Endothelial cell of umbilical vein (primary cell): ENCODE measurements at regions not wholly inside any gene's neighbourhood (a gene's known extent, or its start where the extent isn't known, plus 50 kb on each side); places are given as distances from the start of the nearest gene placed in this dataset.

Source experiments
- BruUV-seq: library from RNA; stranded (reverse); fragments of 400-500 nt; replicated peaks from 2 replicates; lab custom pipeline; 2021; lab: Mats Ljungman, UMichigan
- CTCF ChIA-PET: fragments of 300-600, 350-600 bp; sonication (Branson Sonifier 250); formaldehyde crosslinking; loops from one replicate; lab custom pipeline; 2021; ENCODE audit warnings: antibody characterized with exemption, inconsistent platforms; lab: Charles Lee
- POLR2A ChIA-PET: fragments of 300-600, 350-600 bp; sonication (Branson Sonifier 250); formaldehyde crosslinking; loops from one replicate; lab custom pipeline; 2021; ENCODE audit warnings: antibody characterized with exemption, inconsistent platforms; lab: Charles Lee
- DNase-seq: peaks from one replicate; pipeline ENCODE4 v3.0.0-alpha.2; 2011; ENCODE audit warnings: low read depth, low spot score
- FAIRE-seq: peaks from 2 replicates; lab custom pipeline; 2011; peaks lifted over from hg19 to GRCh38; lab: Jason Lieb, UNC
- H2AFZ ChIP-seq: 2 replicates; pipeline ENCODE4 v1.6.0; 2012; ENCODE audit warnings: low read depth, low read length, control low read depth, inconsistent platforms
- H3K27ac ChIP-seq: 2 replicates; pipeline ENCODE4 v1.5.1; 2011; ENCODE audit warnings: low read depth, mild to moderate bottlenecking, control low read depth, low read length, moderate library complexity; ENCODE audit not compliant: insufficient read depth
- H3K27me3 ChIP-seq, 2 experiments: 2 replicates each; pipeline versions ENCODE4 v1.6.0 to v1.6.1; 2011; ENCODE audit warnings: low read length in 2 of 2, mixed read lengths in 1 of 2; ENCODE audit not compliant: control insufficient read depth in 2 of 2, insufficient read depth in 2 of 2
- H3K36me3 ChIP-seq, 2 experiments: 2 replicates in 1 of 2; 3 replicates in 1 of 2; pipeline ENCODE4 v1.5.1; 2011; ENCODE audit warnings: low read length in 2 of 2, mild to moderate bottlenecking in 1 of 2, moderate library complexity in 1 of 2; ENCODE audit not compliant: control insufficient read depth in 2 of 2, insufficient read depth in 2 of 2; ENCODE audit errors: extremely low read depth in 1 of 2
- H3K4me1 ChIP-seq: 3 replicates; pipeline ENCODE4 v1.5.1; 2011; ENCODE audit warnings: mild to moderate bottlenecking, low read length; ENCODE audit not compliant: control insufficient read depth, insufficient read depth; ENCODE audit errors: extremely low read depth
- H3K4me2 ChIP-seq: 2 replicates; pipeline ENCODE4 v1.6.1; 2011; ENCODE audit warnings: low read length, control low read depth, mixed read lengths; ENCODE audit not compliant: insufficient read depth
- H3K4me3 ChIP-seq, 3 experiments: fragments of 200-600 bp in 1 of 3; sonication (generic), shearing (Covaris generic) in 1 of 3; replicated peaks in 1 of 3; 2 replicates each; pipeline ENCODE4 v1.5.1; 2011 to 2016; ENCODE audit warnings: control low read depth in 3 of 3, low read length in 3 of 3, mild to moderate bottlenecking in 2 of 3, inconsistent platforms in 1 of 3, low read depth in 1 of 3, moderate library complexity in 1 of 3; ENCODE audit not compliant: insufficient read depth in 1 of 3
- H3K79me2 ChIP-seq: 2 replicates; pipeline ENCODE4 v1.6.0; 2012; ENCODE audit warnings: low read length, inconsistent platforms; ENCODE audit not compliant: control insufficient read depth, insufficient read depth
- H3K9ac ChIP-seq: replicated peaks from 2 replicates; pipeline ENCODE3; 2011; ENCODE audit warnings: low read length, control low read depth; ENCODE audit not compliant: insufficient read depth; ENCODE audit errors: extremely low read depth
- H3K9me1 ChIP-seq: replicated peaks from 3 replicates; pipeline ENCODE4 v1.6.0; 2011; ENCODE audit warnings: mild to moderate bottlenecking, low read length; ENCODE audit not compliant: control insufficient read depth, insufficient read depth; ENCODE audit errors: extremely low read depth
- H3K9me3 ChIP-seq: replicated peaks from 2 replicates; pipeline ENCODE4 v1.5.1; 2012; ENCODE audit warnings: low read length, inconsistent platforms; ENCODE audit not compliant: control insufficient read depth, insufficient read depth
- H4K20me1 ChIP-seq: replicated peaks from 2 replicates; pipeline ENCODE3; 2011; ENCODE audit warnings: mild to moderate bottlenecking, low read length; ENCODE audit not compliant: control insufficient read depth, insufficient read depth; ENCODE audit errors: extremely low read depth
- EZH2 ChIP-seq: IDR thresholded peaks from 2 replicates; pipeline ENCODE4 v1.6.1; 2012; ENCODE audit warnings: borderline replicate concordance, low read depth, mild to moderate bottlenecking, moderate library complexity, low read length, inconsistent platforms; ENCODE audit not compliant: severe bottlenecking
- FOS ChIP-seq: IDR thresholded peaks from 2 replicates; pipeline ENCODE4 v1.6.1; 2011; ENCODE audit warnings: mild to moderate bottlenecking, low read length, moderate library complexity, borderline replicate concordance; ENCODE audit not compliant: insufficient read depth
- GATA2 ChIP-seq: IDR thresholded peaks from 2 replicates; pipeline ENCODE4 v1.7.0; 2011; ENCODE audit warnings: low read depth, mild to moderate bottlenecking, moderate library complexity, mixed read lengths, low read length; ENCODE audit not compliant: insufficient read length, insufficient read depth
- JUN ChIP-seq: IDR thresholded peaks from 2 replicates; pipeline ENCODE4 v1.6.1; 2011; ENCODE audit warnings: borderline replicate concordance, low read depth; ENCODE audit not compliant: insufficient read length, insufficient read depth
- MYC ChIP-seq: IDR thresholded peaks from one replicate; pipeline ENCODE4 v1.6.1; 2011; ENCODE audit warnings: mild to moderate bottlenecking, low read depth, low read length
- POLR2A ChIP-seq: IDR thresholded peaks from 2 replicates; pipeline ENCODE4 v1.6.1; 2012; ENCODE audit warnings: low read depth, mild to moderate bottlenecking, control low read depth, low read length
- POLR2AphosphoS5 ChIP-seq: IDR thresholded peaks from 2 replicates; pipeline ENCODE4 v1.6.1; 2012; ENCODE audit warnings: low read depth, mild to moderate bottlenecking, control low read depth, low read length, moderate library complexity; ENCODE audit not compliant: insufficient read depth
- dilution Hi-C: fragments of 300-500 bp; cut with MboI; formaldehyde crosslinking; loops from one replicate; pipeline ENCODE4 v1.15.0; 2019; ENCODE audit warnings: low sequenced_read_pairs; ENCODE audit not compliant: extremely low pct_ligation_motif_present
- intact Hi-C: fragments of 100-400 bp; cut with micrococcal nuclease; formaldehyde crosslinking; loops from one replicate; pipeline ENCODE4 v1.10.0; 2022
- TF ChIP-seq, protein P1 (sequence below), 2 donors: IDR thresholded peaks; 1 replicate in 1 of 2; 2 replicates in 1 of 2; pipeline ENCODE4 v1.5.1; 2011; ENCODE audit warnings: low read length in 2 of 2, mild to moderate bottlenecking in 2 of 2, moderate library complexity in 2 of 2, control low read depth in 1 of 2, inconsistent platforms in 1 of 2, low read depth in 1 of 2; ENCODE audit not compliant: insufficient read depth in 1 of 2; ENCODE audit errors: extremely low read depth in 1 of 2
- TF ChIP-seq, protein P2 (sequence below): IDR thresholded peaks from 2 replicates; pipeline ENCODE4 v1.6.1; 2011; ENCODE audit not compliant: insufficient read depth, insufficient read length

- dilution Hi-C loops = no loop called here
Measured at GRCh38 chr6:51468704-51469103, 618.7 kb downstream of the PKHD1 start.

More at GRCh38 chr6:51468704-51469103, 618.7 kb downstream of the PKHD1 start:
- no peak overlapping the region for H3K27ac ChIP-seq
- FAIRE-seq (no peak), DNase-seq (no peak)
- H3K36me3 ChIP-seq = no peaks in the 10 kb centered on the region
- no peak overlapping the region for H2AFZ ChIP-seq
- no peaks in the 10 kb centered on the region for H4K20me1 ChIP-seq
- H3K9me3 ChIP-seq = peaks cover 2% of the 10 kb centered on the region
- H3K9me1 ChIP-seq = no peaks in the 10 kb centered on the region
- no peak for TF ChIP-seq POLR2A
- TF ChIP-seq JUN = no peak
- TF ChIP-seq POLR2AphosphoS5 = no peak
- TF ChIP-seq, protein P1, sequence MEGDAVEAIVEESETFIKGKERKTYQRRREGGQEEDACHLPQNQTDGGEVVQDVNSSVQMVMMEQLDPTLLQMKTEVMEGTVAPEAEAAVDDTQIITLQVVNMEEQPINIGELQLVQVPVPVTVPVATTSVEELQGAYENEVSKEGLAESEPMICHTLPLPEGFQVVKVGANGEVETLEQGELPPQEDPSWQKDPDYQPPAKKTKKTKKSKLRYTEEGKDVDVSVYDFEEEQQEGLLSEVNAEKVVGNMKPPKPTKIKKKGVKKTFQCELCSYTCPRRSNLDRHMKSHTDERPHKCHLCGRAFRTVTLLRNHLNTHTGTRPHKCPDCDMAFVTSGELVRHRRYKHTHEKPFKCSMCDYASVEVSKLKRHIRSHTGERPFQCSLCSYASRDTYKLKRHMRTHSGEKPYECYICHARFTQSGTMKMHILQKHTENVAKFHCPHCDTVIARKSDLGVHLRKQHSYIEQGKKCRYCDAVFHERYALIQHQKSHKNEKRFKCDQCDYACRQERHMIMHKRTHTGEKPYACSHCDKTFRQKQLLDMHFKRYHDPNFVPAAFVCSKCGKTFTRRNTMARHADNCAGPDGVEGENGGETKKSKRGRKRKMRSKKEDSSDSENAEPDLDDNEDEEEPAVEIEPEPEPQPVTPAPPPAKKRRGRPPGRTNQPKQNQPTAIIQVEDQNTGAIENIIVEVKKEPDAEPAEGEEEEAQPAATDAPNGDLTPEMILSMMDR (IDR thresholded peaks at IDR 0.05; ENCODE audit: extremely low read depth in 1 of 2, insufficient read depth in 1 of 2, low read depth in 1 of 2, low read length in 2 of 2) = no peak
- no peak for TF ChIP-seq GATA2
- no peak for TF ChIP-seq MYC
- no peak for TF ChIP-seq EZH2
- no peak for TF ChIP-seq FOS
- TF ChIP-seq, protein P2, sequence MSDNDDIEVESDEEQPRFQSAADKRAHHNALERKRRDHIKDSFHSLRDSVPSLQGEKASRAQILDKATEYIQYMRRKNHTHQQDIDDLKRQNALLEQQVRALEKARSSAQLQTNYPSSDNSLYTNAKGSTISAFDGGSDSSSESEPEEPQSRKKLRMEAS = no peak
- no TSS peak for BruUV-seq
- CTCF ChIA-PET = no interaction called here
- no peak overlapping the region for H3K9ac ChIP-seq
- no peak overlapping the region for H3K4me3 ChIP-seq
- POLR2A ChIA-PET = no interaction called here
- intact Hi-C loops = no loop called here
- H3K27me3 ChIP-seq = no peaks in the 10 kb centered on the region
- no peaks in the 10 kb centered on the region for H3K79me2 ChIP-seq
- H3K4me1 ChIP-seq = no peaks in the 10 kb centered on the region
- H3K4me2 ChIP-seq = no peak overlapping the region
